ENCODE measurements at regions not wholly inside any gene's neighbourhood (a gene's known extent, or its start where the extent isn't known, plus 50 kb on each side); places are given as distances from the start of the nearest gene placed in this dataset.

DNA sequence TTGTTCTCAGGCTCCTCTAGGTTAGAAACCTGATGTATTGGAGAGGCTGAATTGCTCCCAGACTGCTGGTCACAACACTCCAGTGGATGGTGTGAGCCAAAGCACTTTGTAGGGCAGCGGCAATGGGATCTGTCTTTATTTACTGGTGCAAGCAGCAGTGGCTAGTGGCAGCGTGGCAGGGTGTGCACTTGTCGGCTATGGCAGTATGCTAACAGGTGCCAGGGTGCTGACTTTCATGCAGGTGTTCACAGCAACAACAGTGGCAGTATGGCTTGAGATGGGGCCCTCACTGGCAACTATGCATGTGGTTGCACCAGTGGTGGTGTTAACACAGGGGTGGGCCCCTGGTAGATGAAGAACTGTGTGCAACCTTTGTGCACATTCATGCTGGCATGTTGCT lies 347.8 kb downstream of the DSC3 start:
- TF ChIP-seq CTCF (IDR thresholded peaks at IDR 0.05), result no peak
- no peak for TF ChIP-seq POLR2A (IDR thresholded peaks at IDR 0.05)
